Stimulated activated effector memory CD8-positive, alpha-beta T cell treated with anti-CD3 and anti-CD28 coated beads, Interleukin-12 subunit alpha, Interleukin-12 subunit beta, amount 100 ng/mL, for 72 hours (primary cell): ENCODE measurements at regions not wholly inside any gene's neighbourhood (a gene's known extent, or its start where the extent isn't known, plus 50 kb on each side); places are given as distances from the start of the nearest gene placed in this dataset.
A peak's percentile ranks its signal among the peaks of the same experiment; 100 is the strongest.
"Not testable (repeated sequence)": the region's sequence is repeated elsewhere in the genome, so short reads cannot be mapped to it uniquely, and the experiment has no call there.

Source experiments
- ATAC-seq: fragments of 150-1000 bp; cut with Tn5 transposase; 2 replicates; pipeline ENCODE4 v1.10.0; 2021
- DNase-seq, 2 donors: peaks; one replicate each; pipeline ENCODE4 v3.0.0; 2021 to 2022; ENCODE audit warnings: low spot score in 2 of 2
- H3K27ac Mint-ChIP-seq: one replicate; pipeline ENCODE4 v1.8.0; 2022; ENCODE audit warnings: mild to moderate bottlenecking, mixed read lengths
- H3K36me3 Mint-ChIP-seq: one replicate; pipeline ENCODE4 v1.8.0; 2022; ENCODE audit warnings: mild to moderate bottlenecking, mixed read lengths
- H3K4me1 Mint-ChIP-seq: one replicate; pipeline ENCODE4 v1.8.0; 2022; ENCODE audit warnings: mixed read lengths
- H3K4me3 Mint-ChIP-seq: one replicate; pipeline ENCODE4 v1.8.0; 2022; ENCODE audit warnings: mild to moderate bottlenecking, mixed read lengths
- H3K9me3 Mint-ChIP-seq: one replicate; pipeline ENCODE4 v1.8.0; 2022; ENCODE audit warnings: mixed read lengths

DNA sequence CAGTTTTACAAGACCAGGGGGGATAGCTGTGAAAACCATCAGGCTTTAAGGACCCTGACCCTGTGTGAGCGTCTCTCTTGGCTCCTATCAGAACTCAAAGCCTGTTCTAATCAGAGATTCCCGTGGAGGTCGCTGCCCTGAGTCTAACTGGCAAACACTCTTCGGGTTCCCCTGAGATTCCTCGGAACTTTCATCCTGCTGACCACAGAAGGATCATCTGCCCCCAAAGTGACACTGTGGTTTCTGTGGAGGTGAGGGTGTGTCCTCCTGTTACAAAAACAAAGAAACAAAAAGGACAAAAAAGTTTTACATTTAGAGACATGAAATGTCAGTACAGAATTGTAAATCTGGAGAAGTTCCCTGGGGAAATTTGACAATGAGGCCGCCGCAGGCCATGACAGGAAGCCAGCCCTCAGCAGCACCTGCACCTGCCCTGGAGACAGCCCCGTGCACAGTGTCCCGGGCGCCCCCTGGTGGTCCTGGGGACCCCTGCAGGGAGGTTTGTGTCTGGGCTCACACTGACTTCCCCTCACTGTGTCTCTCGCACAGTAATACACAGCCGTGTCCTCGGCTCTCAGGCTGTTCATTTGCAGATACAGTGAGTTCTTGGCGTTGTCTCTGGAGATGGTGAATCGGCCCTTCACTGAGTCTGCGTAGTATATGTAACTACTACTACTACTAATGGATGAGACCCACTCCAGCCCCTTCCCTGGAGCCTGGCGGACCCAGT is 708.3 kb downstream of the TMEM121 start:
- H3K4me3 Mint-ChIP-seq, DNase-seq, H3K36me3 Mint-ChIP-seq, H3K27ac Mint-ChIP-seq, H3K9me3 Mint-ChIP-seq: not testable (repeated sequence)
- peak; percentile 40 for ATAC-seq
- H3K4me1 Mint-ChIP-seq = peaks cover 13% of the 10 kb centered on the region

DNA sequence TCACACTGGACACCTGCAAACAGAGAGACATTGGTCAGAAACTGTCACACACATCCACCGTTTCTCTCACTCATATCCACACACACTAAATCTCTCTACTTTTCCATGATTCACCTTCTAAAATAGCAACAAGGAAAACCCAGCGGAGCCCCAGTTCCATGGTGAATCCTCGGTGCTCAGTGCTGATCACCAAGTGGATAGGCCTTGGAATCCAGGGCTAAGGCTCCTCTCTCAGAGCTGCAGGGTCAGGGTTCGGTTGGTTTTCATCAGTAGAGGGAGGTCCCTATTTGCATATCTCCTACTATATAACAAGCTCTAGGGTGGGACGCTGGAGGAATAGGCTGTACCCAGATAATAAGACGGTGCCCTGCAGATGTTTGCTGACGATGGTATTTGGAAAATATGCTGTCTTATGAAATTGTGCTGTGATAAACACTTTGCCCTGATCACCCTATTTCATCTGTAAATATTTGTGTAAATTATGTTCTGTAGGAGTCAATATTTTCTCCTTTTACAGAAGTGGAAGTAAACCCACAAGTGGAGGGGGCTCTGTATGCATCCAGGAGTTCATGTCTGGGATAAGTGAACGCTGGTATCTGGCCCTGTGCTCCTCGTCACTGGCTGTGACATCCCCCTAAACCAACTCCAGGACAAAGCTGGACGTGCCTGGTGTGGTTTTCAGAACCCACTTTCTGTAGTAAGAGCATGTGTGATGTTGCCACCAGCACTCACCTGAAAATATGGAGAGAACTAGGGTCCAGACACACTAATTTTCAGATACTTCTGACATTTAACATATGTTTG is 709.2 kb downstream of the TMEM121 start:
- no peaks in the 10 kb centered on the region for H3K9me3 Mint-ChIP-seq
- no peaks in the 10 kb centered on the region for H3K36me3 Mint-ChIP-seq
- ATAC-seq (no peak), DNase-seq (no peak)
- H3K4me1 Mint-ChIP-seq = peaks cover 13% of the 10 kb centered on the region
- no peak overlapping the region for H3K27ac Mint-ChIP-seq
- no peak overlapping the region for H3K4me3 Mint-ChIP-seq

DNA sequence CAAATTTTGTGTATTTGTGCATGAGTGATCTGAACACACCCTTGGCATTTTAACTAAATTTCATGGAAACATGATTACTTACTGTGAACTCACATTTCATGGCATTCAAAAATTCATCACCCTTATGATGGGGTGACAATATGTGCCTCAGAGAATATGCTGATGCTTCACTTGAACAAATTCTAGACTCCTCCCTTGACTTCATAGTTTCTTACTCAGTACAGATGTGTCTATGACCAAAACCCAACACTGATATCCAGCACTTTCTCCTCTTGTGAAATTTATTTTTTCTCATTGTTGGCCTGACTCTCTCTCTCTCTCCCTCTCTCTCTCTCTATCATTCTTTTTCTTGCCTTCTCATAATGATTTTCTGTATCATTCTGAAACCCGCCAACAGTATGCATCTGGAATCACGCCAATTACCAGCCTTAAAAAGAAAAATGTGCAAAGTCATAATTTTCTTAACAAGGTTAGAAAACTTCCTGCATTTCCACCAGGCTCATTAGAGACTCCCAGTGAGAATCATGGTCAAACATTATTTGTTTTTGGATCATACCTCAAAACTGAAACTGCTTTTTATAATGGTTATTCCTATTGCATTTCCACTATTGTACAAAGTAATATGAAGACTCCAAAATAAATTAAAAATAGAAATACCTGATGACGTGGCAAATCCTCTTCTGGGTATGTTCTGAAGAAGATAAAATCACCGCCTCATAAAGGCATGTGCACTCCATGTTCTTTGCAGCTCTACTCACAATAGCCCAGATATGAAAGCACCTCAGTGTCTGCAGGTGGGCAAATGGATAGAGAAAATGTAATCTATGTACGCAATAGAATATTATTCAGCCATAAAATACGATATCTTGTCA is 722.2 kb downstream of the TMEM121 start:
- no peak overlapping the region for H3K27ac Mint-ChIP-seq
- no peak for DNase-seq
- no peak overlapping the region for H3K4me3 Mint-ChIP-seq
- no peak for ATAC-seq
- H3K9me3 Mint-ChIP-seq = no peaks in the 10 kb centered on the region
- no peaks in the 10 kb centered on the region for H3K36me3 Mint-ChIP-seq
- H3K4me1 Mint-ChIP-seq = no peaks in the 10 kb centered on the region

DNA sequence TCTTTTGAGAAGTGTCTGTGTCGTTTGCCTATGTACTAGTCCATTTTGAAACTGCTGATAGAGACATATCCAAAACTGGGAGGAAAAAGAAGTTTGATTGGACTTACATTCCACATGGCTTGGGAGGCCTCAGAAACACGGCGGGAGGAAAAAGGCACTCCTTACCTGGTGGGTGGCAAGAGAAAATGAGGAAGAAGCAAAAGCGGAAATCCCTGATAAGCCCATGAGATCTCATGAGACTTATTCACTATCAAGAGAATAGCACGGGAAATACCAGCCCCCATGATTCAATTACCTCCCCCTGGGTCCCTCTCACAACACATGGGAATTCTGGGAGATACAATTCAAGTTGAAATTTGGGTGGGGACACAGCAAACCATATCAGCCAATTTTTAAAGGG is 727.6 kb downstream of the TMEM121 start:
- not testable (repeated sequence) for H3K9me3 Mint-ChIP-seq

DNA sequence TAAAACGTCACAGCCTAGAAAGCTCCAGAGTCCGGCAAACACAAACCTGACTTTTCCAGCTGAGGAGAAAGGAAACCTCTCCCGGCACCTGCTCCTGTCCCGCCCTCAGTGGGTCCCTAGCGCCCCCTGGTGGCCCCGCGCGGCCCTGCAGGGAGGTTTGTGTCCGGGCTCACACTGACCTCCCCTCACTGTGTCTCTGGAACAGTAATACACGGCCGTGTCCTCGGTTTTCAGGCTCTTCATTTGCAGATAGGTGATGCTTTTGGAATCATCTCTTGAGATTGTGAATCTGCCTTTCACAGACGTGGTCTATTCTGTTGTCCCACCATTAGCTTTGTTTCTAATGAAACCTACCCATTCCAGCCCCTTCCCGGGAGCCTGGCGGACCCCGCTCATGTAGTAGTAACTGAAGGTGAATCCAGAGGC is 731.2 kb downstream of the TMEM121 start:
- H3K4me1 Mint-ChIP-seq, H3K36me3 Mint-ChIP-seq, H3K27ac Mint-ChIP-seq, ATAC-seq, H3K4me3 Mint-ChIP-seq, H3K9me3 Mint-ChIP-seq: not testable (repeated sequence)
- DNase-seq = peak; percentile 79 to 82

More for the DNA sequence above, 727.6 kb downstream of the TMEM121 start:
- ATAC-seq, H3K36me3 Mint-ChIP-seq, H3K4me1 Mint-ChIP-seq, H3K27ac Mint-ChIP-seq, DNase-seq, H3K4me3 Mint-ChIP-seq: not testable (repeated sequence)

DNA sequence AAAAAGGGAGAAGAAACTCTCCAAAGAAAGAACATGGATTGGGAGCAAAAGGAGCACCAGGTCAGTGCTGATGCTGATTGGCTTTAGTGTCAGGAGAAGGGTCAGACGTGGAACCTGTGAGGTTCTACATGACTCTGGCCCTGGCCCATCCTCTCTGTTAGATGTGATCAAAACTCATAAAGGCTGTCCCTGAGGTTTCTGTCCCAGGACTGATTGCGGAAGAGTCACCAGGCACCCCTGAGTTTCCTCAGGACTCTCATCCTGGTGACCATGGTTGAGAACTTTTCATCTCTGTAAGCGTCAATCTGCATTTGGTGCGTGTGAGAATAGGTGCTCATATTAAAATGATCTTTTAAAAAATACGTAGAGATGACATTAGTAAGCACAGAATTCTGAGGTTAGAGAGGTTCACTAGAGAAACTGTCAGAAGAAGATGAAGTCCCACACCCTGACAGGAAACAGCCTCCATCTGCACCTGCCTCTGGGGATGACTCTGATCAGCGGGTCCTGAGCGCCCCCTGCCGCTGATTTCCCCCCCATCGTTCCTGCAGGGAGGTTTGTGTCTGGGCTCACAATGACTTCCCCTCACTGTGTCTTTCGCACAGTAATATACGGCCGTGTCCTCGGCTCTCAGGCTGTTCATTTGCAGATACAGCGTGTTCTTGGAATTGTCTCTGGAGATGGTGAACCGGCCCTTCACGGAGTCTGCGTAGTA is 741.8 kb downstream of the TMEM121 start:
- H3K27ac Mint-ChIP-seq = no peak overlapping the region
- H3K36me3 Mint-ChIP-seq = no peaks in the 10 kb centered on the region
- peak; percentile 55 to 63 for DNase-seq

DNA sequence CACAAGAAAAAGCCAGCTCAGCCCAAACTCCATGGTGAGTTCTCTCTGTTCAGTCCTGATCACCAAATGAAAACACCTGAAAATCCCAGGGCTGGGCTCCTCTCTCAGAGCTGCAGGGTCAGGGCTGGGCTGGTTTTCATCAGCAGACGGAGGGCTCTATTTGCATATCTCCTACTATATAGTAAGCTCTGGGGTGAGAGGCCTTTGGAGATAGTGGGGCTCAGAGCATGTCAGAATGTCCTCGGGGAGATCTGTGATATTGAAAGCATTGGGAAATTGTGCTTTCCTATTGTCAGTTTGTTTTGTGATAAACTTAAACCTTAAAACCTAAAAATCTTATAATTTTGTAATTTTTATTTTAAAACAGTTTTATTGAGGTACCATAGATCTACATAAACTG is 742.6 kb downstream of the TMEM121 start:
- H3K9me3 Mint-ChIP-seq = no peaks in the 10 kb centered on the region
- ATAC-seq = no peak
- no peak overlapping the region for H3K27ac Mint-ChIP-seq
- DNase-seq = no peak
- H3K4me3 Mint-ChIP-seq = no peak overlapping the region
- H3K4me1 Mint-ChIP-seq = no peaks in the 10 kb centered on the region
- H3K36me3 Mint-ChIP-seq = no peaks in the 10 kb centered on the region

More for the DNA sequence above, 741.8 kb downstream of the TMEM121 start:
- no peak overlapping the region for H3K4me3 Mint-ChIP-seq
- ATAC-seq = peak; percentile 56
- H3K9me3 Mint-ChIP-seq = no peaks in the 10 kb centered on the region
- H3K4me1 Mint-ChIP-seq = no peaks in the 10 kb centered on the region

DNA sequence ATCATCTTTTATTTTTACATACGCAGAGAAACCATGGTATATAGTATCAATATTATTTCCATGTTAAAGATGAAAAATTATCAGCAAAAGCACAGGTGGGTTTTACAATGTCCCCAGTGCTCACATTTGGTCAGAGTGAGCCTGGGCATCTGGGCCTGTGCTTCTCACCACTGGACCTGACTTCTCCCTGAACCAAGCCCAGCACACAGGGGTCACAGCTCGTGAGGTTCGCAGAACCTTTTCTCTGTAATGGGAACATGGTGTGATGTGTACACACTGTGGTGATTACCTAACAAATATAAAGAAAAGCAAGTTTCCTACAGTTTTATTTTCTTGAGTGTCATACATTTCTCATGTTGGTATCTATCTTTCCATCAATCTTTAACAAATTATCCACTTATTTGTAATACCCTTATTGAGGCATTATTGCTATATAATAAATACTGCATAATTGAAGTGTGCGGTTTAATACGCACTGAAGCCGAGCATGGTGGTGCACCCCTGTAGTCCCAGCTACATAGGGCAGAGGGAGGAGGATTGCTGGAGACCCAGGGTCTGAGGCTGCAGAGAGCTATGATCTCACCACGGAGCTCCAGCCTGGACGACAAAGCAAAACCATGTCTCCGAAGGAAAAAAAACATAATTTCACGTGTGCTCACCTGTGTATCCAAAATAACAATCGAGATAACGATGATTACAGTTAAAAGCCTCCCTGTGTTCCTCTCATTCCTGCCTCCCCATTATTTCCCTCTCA is 743.2 kb downstream of the TMEM121 start:
- no peak overlapping the region for H3K27ac Mint-ChIP-seq
- no peaks in the 10 kb centered on the region for H3K4me1 Mint-ChIP-seq
- DNase-seq (no peak), ATAC-seq (no peak)
- H3K9me3 Mint-ChIP-seq = no peaks in the 10 kb centered on the region
- H3K4me3 Mint-ChIP-seq = no peak overlapping the region
- no peaks in the 10 kb centered on the region for H3K36me3 Mint-ChIP-seq

DNA sequence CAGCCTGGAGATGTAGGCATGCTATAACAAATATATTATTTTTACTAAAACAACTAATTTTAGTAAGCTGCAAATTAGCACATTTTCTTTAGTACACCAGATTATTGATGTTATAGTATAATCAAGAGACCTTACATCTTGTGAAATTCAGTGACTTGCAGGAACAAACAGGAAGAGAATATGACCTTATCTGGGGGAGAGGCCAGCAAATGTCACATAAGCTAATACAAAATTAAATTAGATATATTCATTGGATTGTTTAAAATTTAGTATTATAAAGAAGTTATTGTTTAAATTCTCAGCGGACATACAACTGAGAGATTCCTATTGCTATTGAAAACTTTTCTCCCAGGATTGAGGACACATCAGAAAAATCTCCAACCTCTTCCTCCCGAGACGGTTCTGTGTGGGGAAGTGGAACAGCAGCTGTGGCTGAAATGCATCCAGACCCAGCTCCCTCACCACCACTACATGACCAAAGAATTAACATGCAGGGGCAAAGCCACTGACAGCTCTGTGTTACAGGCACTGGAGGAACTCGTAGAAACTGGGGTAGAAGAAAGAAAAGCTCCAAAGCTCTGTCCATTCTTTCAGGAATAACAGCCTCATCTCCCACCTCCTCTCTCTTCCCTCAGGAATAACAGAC is 744.2 kb downstream of the TMEM121 start:
- not testable (repeated sequence) for H3K4me3 Mint-ChIP-seq, DNase-seq, H3K36me3 Mint-ChIP-seq, H3K4me1 Mint-ChIP-seq, H3K9me3 Mint-ChIP-seq, ATAC-seq, H3K27ac Mint-ChIP-seq

DNA sequence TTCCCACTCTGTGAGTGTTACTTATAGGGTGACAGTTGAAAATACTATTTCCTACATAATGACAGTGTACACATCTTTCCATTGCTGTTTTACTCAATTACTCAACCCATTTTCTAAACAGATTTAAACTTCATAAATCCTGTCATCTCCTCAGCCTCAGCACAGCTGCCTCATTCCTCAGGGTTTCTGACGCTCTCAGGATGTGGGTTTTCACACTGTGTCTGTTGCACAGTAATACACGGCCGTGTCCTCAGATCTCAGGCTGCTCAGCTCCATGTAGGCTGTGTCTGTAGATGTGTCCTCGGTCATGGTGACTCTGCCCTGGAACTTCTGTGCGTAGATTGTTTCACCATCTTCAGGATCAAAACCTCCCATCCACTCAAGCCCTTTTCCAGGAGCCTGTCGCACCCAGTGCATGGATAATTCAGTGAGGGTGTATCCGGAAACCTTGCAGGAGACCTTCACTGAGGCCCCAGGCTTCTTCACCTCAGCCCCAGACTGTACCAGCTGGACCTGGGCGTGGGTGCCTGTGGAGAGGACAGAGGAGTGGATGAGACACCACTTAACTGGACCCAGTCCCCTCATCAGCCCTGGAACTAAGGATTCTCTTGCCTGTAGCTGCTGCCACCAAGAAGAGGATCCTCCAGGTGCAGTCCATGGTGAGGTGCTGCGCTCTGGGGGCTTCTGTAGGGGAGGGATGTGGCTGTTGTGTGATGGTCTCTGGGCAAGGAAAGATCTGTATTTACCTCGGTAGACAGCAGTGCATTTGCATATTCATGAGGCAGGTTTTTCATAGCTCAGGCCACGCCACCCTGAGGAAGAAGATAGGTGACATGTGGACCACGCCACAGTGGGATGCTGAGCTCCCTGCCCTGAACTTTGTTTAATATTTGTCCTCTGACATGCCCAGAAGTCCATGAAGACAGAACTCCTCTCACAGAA is 750.2 kb downstream of the TMEM121 start:
- peak; percentile 81 for ATAC-seq
- DNase-seq = no peak
- H3K36me3 Mint-ChIP-seq = peaks cover 8% of the 10 kb centered on the region
- H3K27ac Mint-ChIP-seq = no peak overlapping the region
- no peaks in the 10 kb centered on the region for H3K9me3 Mint-ChIP-seq
- peaks cover 14% of the 10 kb centered on the region for H3K4me1 Mint-ChIP-seq
- no peak overlapping the region for H3K4me3 Mint-ChIP-seq

DNA sequence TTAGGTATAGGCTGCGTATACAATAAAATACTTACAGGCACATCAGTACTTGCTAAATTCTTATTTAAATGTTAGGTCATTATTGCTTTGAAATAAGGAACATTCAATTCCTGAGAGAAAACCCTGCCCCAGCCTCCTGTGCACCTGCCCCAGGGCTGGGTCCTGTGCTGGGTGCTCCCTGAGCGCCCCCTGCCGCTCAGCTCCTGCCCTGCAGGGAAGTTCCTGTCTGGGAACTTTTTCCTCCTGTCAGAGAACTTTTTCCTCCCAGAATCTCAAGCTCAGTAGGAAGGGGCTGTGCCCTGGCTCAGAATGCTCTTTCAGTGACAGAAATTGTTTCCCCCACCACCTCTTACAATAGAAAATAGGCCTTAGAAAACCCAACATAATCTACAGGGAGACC is 751.1 kb downstream of the TMEM121 start:
- Mint-ChIP-seq H3K4me3 (no peak overlapping the region), H3K9me3 (no peaks in the 10 kb centered on the region)
- no peak for ATAC-seq

DNA sequence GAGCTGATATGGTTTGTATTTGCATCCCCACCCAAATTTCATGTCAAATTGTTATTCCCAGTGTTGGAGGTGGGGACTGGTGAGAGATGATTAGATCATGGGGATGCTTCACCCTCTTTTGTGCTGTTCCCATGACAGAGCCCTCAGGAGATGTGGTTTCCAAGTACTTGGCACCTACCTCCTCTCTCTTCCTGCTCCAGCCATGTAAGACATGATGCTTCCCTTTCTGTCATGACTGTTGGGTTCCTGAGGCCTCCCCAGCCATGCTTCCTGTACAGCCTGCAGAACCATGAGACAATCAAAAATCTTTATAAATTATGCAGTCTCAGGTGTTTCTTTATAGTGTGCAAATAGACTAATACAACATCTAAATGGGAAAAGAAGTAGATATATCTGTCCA is 754.5 kb downstream of the TMEM121 start:
- Mint-ChIP-seq H3K4me3 (no peak overlapping the region), H3K36me3 (peaks cover 7% of the 10 kb centered on the region), H3K27ac (no peak overlapping the region), H3K4me1 (peaks cover 14% of the 10 kb centered on the region), H3K9me3 (no peaks in the 10 kb centered on the region)
- no peak for DNase-seq
- ATAC-seq = no peak

More for the DNA sequence above, 751.1 kb downstream of the TMEM121 start:
- H3K4me1 Mint-ChIP-seq = peaks cover 14% of the 10 kb centered on the region
- peaks cover 8% of the 10 kb centered on the region for H3K36me3 Mint-ChIP-seq
- no peak overlapping the region for H3K27ac Mint-ChIP-seq
- DNase-seq = peak in 1 of 2 donors; percentile 17

DNA sequence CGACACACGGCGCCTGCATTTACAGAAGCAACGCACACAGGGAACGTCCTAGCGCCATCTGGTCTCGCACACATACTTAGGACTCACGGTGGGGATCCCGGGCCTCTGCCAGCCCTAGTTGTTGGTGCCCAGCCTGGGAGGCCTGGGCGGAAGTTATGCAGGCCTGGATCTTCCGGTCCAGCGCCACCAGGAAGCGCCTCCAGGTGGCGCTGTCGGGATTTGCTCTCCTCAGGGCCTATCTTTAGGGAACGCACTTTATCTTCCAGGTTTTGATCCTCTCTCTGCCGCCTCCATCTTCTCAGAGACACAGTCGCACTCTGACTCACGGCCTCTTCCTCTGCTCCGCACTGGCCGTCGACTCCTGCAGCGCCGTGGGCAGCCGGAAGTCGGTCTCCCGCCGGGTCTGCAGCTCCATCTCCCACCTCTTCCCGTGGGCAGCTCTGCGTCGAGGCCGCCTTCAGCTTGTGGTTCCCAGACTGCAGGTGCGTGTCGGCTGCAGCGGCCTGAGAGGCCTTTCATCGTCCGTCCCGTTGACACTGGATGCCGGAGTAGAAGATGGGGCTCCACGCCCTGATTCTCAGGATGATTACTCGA is 760.4 kb downstream of the TMEM121 start:
- ATAC-seq (peak; percentile 43), DNase-seq (no peak)
- Mint-ChIP-seq H3K27ac (no peak overlapping the region), H3K36me3 (no peaks in the 10 kb centered on the region), H3K9me3 (no peaks in the 10 kb centered on the region), H3K4me3 (no peak overlapping the region), H3K4me1 (no peaks in the 10 kb centered on the region)
